ENCODE measurements at regions not wholly inside any gene's neighbourhood (a gene's known extent, or its start where the extent isn't known, plus 50 kb on each side); places are given as distances from the start of the nearest gene placed in this dataset.

DNA sequence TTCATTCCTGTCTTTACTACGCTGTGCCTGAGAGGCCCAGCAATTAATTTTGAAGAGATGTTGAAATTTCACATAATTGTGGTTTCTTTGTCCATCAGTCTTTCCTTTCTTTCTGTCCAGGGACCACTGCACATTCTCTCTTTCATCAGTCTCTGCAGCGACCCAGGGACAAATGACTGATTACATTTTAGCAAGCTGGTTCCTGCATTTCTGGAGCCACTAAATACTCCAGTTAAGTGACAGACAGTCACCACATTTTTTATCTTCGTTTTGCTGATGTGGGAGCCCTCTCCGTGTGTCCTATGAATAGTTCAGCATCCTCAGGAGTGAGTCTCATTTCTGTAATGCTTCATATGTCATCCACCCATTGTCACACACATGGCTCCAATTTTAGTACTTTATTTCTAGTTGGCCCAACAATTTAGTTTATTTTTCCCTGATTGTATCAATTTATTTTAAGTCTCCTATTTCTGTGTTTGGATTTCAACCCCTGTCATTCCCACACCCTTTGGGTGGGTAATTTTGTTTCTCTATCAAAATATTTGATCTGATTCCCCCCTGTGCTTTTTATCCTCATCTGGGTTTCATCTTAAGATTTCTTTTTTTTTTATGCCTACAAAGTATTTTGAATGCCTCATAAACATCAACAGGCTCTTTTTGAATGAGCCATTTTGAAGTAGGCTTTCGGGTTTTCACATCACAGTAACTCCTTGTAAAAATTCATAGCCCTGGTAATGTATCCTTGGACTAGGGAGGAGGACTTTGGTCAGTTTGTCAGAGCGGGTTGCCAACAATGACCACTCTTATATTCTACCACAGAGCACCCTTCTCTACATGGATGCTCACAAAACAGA is 1196.5 kb downstream of the GALC start:
- peak overlapping the region; percentile 54; the same call in 1 of the 2 replicates for H3K4me2 ChIP-seq (ENCODE audit: low read depth, low read length)
- H2AK5ac ChIP-seq (ENCODE audit: low read depth, low read length): peak overlapping the region; percentile 37; the same call in 1 of the 2 replicates
- H2AK9ac ChIP-seq (replicated peaks; ENCODE audit: low read depth, low read length, poor library complexity): no peak overlapping the region
- H3K4me1 ChIP-seq (ENCODE audit: control insufficient read depth, insufficient read depth, low read length): peaks cover 9% of the 10 kb centered on the region
- no peak overlapping the region; the same call in 1 of the 2 replicates for H4K5ac ChIP-seq (ENCODE audit: low read depth, low read length)
- peak overlapping the region; percentile 70 for H3K14ac ChIP-seq (replicated peaks; ENCODE audit: low read depth, low read length)
- intact Hi-C loops (cut with micrococcal nuclease): loop anchor here (5.0 to 10.0 kb wide), 3 partner anchors 144 to 1232 kb away; no protein-coding TSS in a partner anchor
- H3K27me3 ChIP-seq (ENCODE audit: control insufficient read depth, insufficient read depth, low read length): no peaks in the 10 kb centered on the region
- BruUV-seq (replicated peaks): no TSS peak
- H4K20me1 ChIP-seq (ENCODE audit: insufficient read depth, low read length): no peaks in the 10 kb centered on the region
- H3K23ac ChIP-seq (ENCODE audit: low read depth, low read length): peak overlapping the region; percentile 33
- no peaks in the 10 kb centered on the region for H3K9me1 ChIP-seq (ENCODE audit: insufficient read depth, low read length)
- no peak for TF ChIP-seq RCOR1 (IDR thresholded peaks at IDR 0.05; ENCODE audit: insufficient replicate concordance, low read length)
- TF ChIP-seq MAZ (IDR thresholded peaks at IDR 0.05; ENCODE audit: borderline replicate concordance, low read depth, low read length): no peak
- TF ChIP-seq MAFK (IDR thresholded peaks at IDR 0.05; ENCODE audit: low read depth, low read length): 0 out of 2 replicates have a peak, but pooled peaks have one; percentile 6
- TF ChIP-seq CEBPB (IDR thresholded peaks at IDR 0.05; ENCODE audit: low read depth, low read length): 0 out of 2 replicates have a peak, but pooled peaks have one; percentile 1
- peak overlapping the region; percentile 92 for H2BK15ac ChIP-seq (ENCODE audit: low read depth, low read length)
- H3K9ac ChIP-seq (ENCODE audit: low read depth, low read length): no peak overlapping the region
- H3K4ac ChIP-seq (ENCODE audit: low read depth, low read length): peak overlapping the region; percentile 92
- DNase-seq: peak; percentile 23
- peak overlapping the region; percentile 63; the same call in 1 of the 2 replicates for H3K56ac ChIP-seq (ENCODE audit: extremely low read depth, insufficient read depth, low read length)
- no peak overlapping the region for H3K4me3 ChIP-seq (ENCODE audit: insufficient read depth, low read depth, low read length)
- peak overlapping the region; percentile 10 for H2BK5ac ChIP-seq (ENCODE audit: low read depth, low read length, poor library complexity, severe bottlenecking)
- peak overlapping the region; percentile 97 for H2BK20ac ChIP-seq (ENCODE audit: low read depth, low read length)
- H3K9me3 ChIP-seq (ENCODE audit: control insufficient read depth, insufficient read depth, low read length): peaks cover 3% of the 10 kb centered on the region; the same call in 1 of the 2 replicates
- dilution Hi-C loops (cut with HindIII; ENCODE audit: low sequenced_read_pairs, unreplicated experiment): no loop called here
- peak overlapping the region; percentile 85; the same call in 1 of the 2 replicates for H3K18ac ChIP-seq (ENCODE audit: low read depth, low read length)
- ATAC-seq (ENCODE audit: low read depth): peak; percentile 8; the same call in 1 of the 2 replicates
- H4K91ac ChIP-seq (ENCODE audit: insufficient read depth, low read depth, low read length): peak overlapping the region; percentile 84; the same call in 1 of the 2 replicates
- H2AFZ ChIP-seq (replicated peaks; ENCODE audit: low read length, poor library complexity): peak overlapping the region; percentile 48
- in situ Hi-C loops (cut with MboI; ENCODE audit: low sequenced_read_pairs): no loop called here
- WGBS, 2 experiments (ENCODE audit: extremely low coverage in 2 of 2, insufficient read length in 1 of 2): 0% methylated on average over 1 of the region's 6 CpGs; no CpG with 5 or more reads in 1 of the 2 experiments
- CTCF ChIA-PET: no interaction called here
- H3K79me1 ChIP-seq (ENCODE audit: low read depth in 1 of 2, low read length in 2 of 2): no peaks in the 10 kb centered on the region
- POLR2A ChIA-PET (ENCODE audit: unreplicated experiment): no interaction called here
- H3K36me3 ChIP-seq (ENCODE audit: control insufficient read depth, insufficient read depth, low read length): no peaks in the 10 kb centered on the region
- peak overlapping the region; percentile 32; the same call in 1 of the 2 replicates for H3K27ac ChIP-seq (ENCODE audit: insufficient read depth, low read length)
- peak overlapping the region; percentile 97 for H2BK120ac ChIP-seq (ENCODE audit: low read depth, low read length)
- peak overlapping the region; percentile 61 to 72 for H4K8ac ChIP-seq (ENCODE audit: low read depth in 2 of 2, low read length in 2 of 2)

Measured in IMR-90 (cell line).